ENCODE measurements at regions not wholly inside any gene's neighbourhood (a gene's known extent, or its start where the extent isn't known, plus 50 kb on each side); places are given as distances from the start of the nearest gene placed in this dataset.

GRCh38 chr21:43270800-43271301 is 102.0 kb downstream of the CRYAA start:
- TF ChIP-seq CTCF (IDR thresholded peaks at IDR 0.05), result no peak
- TF ChIP-seq POLR2A (IDR thresholded peaks at IDR 0.05), result no peak
